K562 (cell line): ENCODE measurements at regions not wholly inside any gene's neighbourhood (a gene's known extent, or its start where the extent isn't known, plus 50 kb on each side); places are given as distances from the start of the nearest gene placed in this dataset.

Experiments
- ATAC-seq: fragments of 200-7000 bp; cut with Tn5 transposase; 3 replicates; pipeline ENCODE4 v1.9.1; 2020; ENCODE audit warnings: moderate library complexity
- BruUV-seq: library from RNA; stranded (reverse); fragments of 400-500 nt; replicated peaks from 2 replicates; lab custom pipeline; 2021; lab: Mats Ljungman, UMichigan
- CTCF ChIA-PET: fragments of 300-600 bp; formaldehyde crosslinking; extraction: SDS; loops from one replicate; lab custom pipeline; 2021; ENCODE audit warnings: low intra/inter-chr PET ratio; lab: Yijun Ruan, JAX
- POLR2A ChIA-PET: fragments of 300-600, 350-650 bp; sonication (Branson Sonifier 250); formaldehyde crosslinking; extraction: SDS; loops from one replicate; lab custom pipeline; 2021; ENCODE audit warnings: antibody characterized with exemption, inconsistent platforms; lab: Yijun Ruan, JAX
- DNase-seq, 4 experiments: peaks; one replicate each; pipeline versions ENCODE4 v3.0.0 to v3.0.0-alpha.2; 2011 to 2018; ENCODE audit warnings: low spot score in 3 of 4, mixed read lengths in 3 of 4; ENCODE audit errors: extremely low read depth in 1 of 4
- FAIRE-seq: peaks from 2 replicates; lab custom pipeline; 2011; peaks lifted over from hg19 to GRCh38; lab: Jason Lieb, UNC
- H2AFZ ChIP-seq: 2 replicates; pipeline ENCODE4 v1.6.0; 2011; ENCODE audit warnings: low read depth, low read length, control low read depth, inconsistent platforms
- H3K27ac ChIP-seq: fragments of 200-600 bp; 3 replicates; pipeline ENCODE4 v1.8.0; 2011; ENCODE audit warnings: low read depth, mild to moderate bottlenecking, control low read depth, inconsistent platforms, low read length, moderate library complexity, mixed read lengths; ENCODE audit errors: extremely low read depth
- H3K27me3 ChIP-seq, 2 experiments: fragments of 300-600 bp in 1 of 2; 2 replicates in 1 of 2; 3 replicates in 1 of 2; pipeline versions ENCODE4 v1.6.0 to v1.8.0; 2011; ENCODE audit warnings: inconsistent platforms in 2 of 2, low read length in 2 of 2, mild to moderate bottlenecking in 1 of 2, mixed read lengths in 1 of 2, moderate library complexity in 1 of 2; ENCODE audit not compliant: control insufficient read depth in 2 of 2, insufficient read depth in 2 of 2
- H3K36me3 ChIP-seq: fragments of 300-600 bp; 3 replicates; pipeline ENCODE4 v1.8.0; 2011; ENCODE audit warnings: mild to moderate bottlenecking, low read length, inconsistent platforms; ENCODE audit not compliant: control insufficient read depth, insufficient read depth
- H3K4me1 ChIP-seq, 2 experiments: fragments of 200-600 bp in 1 of 2; replicated peaks in 1 of 2; 2 replicates in 1 of 2; 3 replicates in 1 of 2; pipeline versions ENCODE4 v1.5.1 to v1.8.0; 2011; ENCODE audit warnings: inconsistent platforms in 2 of 2, low read length in 2 of 2, mild to moderate bottlenecking in 1 of 2, mixed read lengths in 1 of 2, moderate library complexity in 1 of 2; ENCODE audit not compliant: control insufficient read depth in 2 of 2, insufficient read depth in 2 of 2
- H3K4me2 ChIP-seq: 2 replicates; pipeline ENCODE4 v1.6.1; 2011; ENCODE audit warnings: low read length, control low read depth, inconsistent platforms, mixed read lengths; ENCODE audit not compliant: insufficient read depth
- H3K4me3 ChIP-seq: fragments of 200-600 bp; sonication (generic), shearing (Covaris generic); 2 replicates; pipeline ENCODE4 v1.5.1; 2016; ENCODE audit warnings: control low read depth, inconsistent platforms
- H3K79me2 ChIP-seq: fragments of 200-600 bp; 3 replicates; pipeline ENCODE4 v1.8.0; 2011; ENCODE audit warnings: low read length, inconsistent platforms; ENCODE audit not compliant: control insufficient read depth, insufficient read depth
- H3K9ac ChIP-seq, 2 experiments: 2 replicates each; pipeline versions ENCODE4 v1.6.0 to v1.6.1; 2011; ENCODE audit warnings: low read depth in 2 of 2, low read length in 2 of 2, control low read depth in 1 of 2, inconsistent platforms in 1 of 2, mild to moderate bottlenecking in 1 of 2, mixed read lengths in 1 of 2; ENCODE audit not compliant: insufficient read depth in 1 of 2
- H3K9me1 ChIP-seq: one replicate; pipeline ENCODE4 v1.6.0; 2011; ENCODE audit warnings: inconsistent platforms, mild to moderate bottlenecking, low read length, moderate library complexity; ENCODE audit not compliant: control insufficient read depth, insufficient read depth
- H3K9me3 ChIP-seq: replicated peaks from 2 replicates; pipeline ENCODE4 v1.5.1; 2011; ENCODE audit warnings: low read depth, low read length, inconsistent platforms; ENCODE audit not compliant: control insufficient read depth, insufficient read depth
- H4K20me1 ChIP-seq: replicated peaks from 2 replicates; pipeline ENCODE4 v1.6.1; 2011; ENCODE audit warnings: low read length, inconsistent platforms, mixed read lengths; ENCODE audit not compliant: control insufficient read depth, insufficient read depth
- CBX5 ChIP-seq: IDR thresholded peaks from 2 replicates; pipeline ENCODE4 v1.6.1; 2014; ENCODE audit warnings: low read depth, borderline replicate concordance
- GATAD2A ChIP-seq: fragments of 450-650 bp; IDR thresholded peaks from 2 replicates; pipeline ENCODE4 v1.6.1; 2017
- NFIX ChIP-seq: fragments of 250-450 bp; sonication (Bioruptor Pico); IDR thresholded peaks from 2 replicates; pipeline ENCODE4 v1.4.0; 2020; ENCODE audit warnings: low read depth, mild to moderate bottlenecking, moderate library complexity
- OTX1 ChIP-seq: fragments of 450-650 bp; formaldehyde crosslinking; IDR thresholded peaks from 2 replicates; pipeline ENCODE4 v1.4.0; 2022; ENCODE audit warnings: mild to moderate bottlenecking
- PHF8 ChIP-seq: fragments of 200-600 bp; sonication (generic); IDR thresholded peaks from 2 replicates; pipeline ENCODE4 v1.6.1; 2012; ENCODE audit warnings: mixed run types, mild to moderate bottlenecking, inconsistent platforms, low read length, moderate library complexity, borderline replicate concordance
- RBM22 ChIP-seq: fragments of 200-400 bp; formaldehyde crosslinking; IDR thresholded peaks from 2 replicates; pipeline ENCODE4 v1.6.1; 2018; ENCODE audit warnings: low read length, low read depth; ENCODE audit not compliant: poor library complexity, severe bottlenecking
- ZNF584 ChIP-seq: fragments of 200-800 bp; sonication (Bioruptor generic); IDR thresholded peaks from 2 replicates; pipeline ENCODE4 v1.6.1; 2016; ENCODE audit warnings: low read depth, mild to moderate bottlenecking, missing genetic modification characterization, missing compliant biosample characterization
- ZNF668 ChIP-seq: fragments of 250-450 bp; sonication (Bioruptor Pico); IDR thresholded peaks from 2 replicates; pipeline ENCODE4 v1.8.0; 2022; ENCODE audit warnings: mild to moderate bottlenecking, inconsistent platforms
- WGBS: fragments of 100-300 bp; shearing (Covaris generic); methylation state at CpG from one replicate; pipeline ENCODE4 v1.1.6; 2016; ENCODE audit warnings: low coverage, mixed read lengths; ENCODE audit not compliant: insufficient coverage; ENCODE audit errors: missing lambda C conversion rate; 5-methylcytosine and 5-hydroxymethylcytosine counted together
- in situ Hi-C: fragments of 300-500 bp; cut with MboI; formaldehyde crosslinking; loops from 4 replicates; pipeline ENCODE4 v1.15.0; 2018; ENCODE audit warnings: inconsistent platforms, mixed read lengths
- intact Hi-C: fragments of 100-400 bp; cut with micrococcal nuclease; formaldehyde crosslinking; loops from 2 replicates; pipeline ENCODE4 v1.14.2; 2022
- TF ChIP-seq, protein P1 (sequence below), 2 experiments: fragments of 450-650 bp; IDR thresholded peaks; 2 replicates each; pipeline ENCODE4 v1.6.1; 2018; ENCODE audit warnings: mild to moderate bottlenecking in 2 of 2, low read depth in 1 of 2; ENCODE audit not compliant: partially characterized antibody in 2 of 2
- TF ChIP-seq, protein P2 (sequence below): fragments of 250-450 bp; sonication (Bioruptor Pico); IDR thresholded peaks from 2 replicates; pipeline ENCODE4 v1.5.0; 2021; ENCODE audit warnings: mild to moderate bottlenecking, borderline replicate concordance

DNA sequence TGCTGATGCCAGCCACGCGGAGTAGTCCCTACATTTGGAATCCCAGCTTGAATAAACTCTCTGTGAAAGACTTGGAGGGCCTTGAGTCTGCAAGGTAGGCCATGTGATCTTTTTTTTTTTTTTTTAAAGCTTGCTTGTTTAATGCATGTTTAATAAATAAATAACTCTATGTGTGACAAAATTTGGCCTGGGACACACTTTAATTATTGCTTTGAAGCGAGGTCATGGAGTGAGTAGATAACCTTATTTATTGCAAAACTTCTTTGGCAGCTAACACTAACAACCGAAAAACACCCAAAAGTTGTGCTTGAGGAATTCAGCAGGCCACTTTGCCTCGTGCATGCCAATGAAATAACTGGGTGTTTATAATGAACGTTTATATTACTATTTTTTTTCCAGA, 382.2 kb downstream of the FLRT2 start:
- TF ChIP-seq NFIX (CRISPR knock-in tag) (no peak), ZNF668 (CRISPR knock-in tag) (no peak), ZNF584 (CRISPR knock-in tag) (no peak), OTX1 (CRISPR knock-in tag) (no peak), GATAD2A (no peak), CBX5 (no peak), PHF8 (no peak), RBM22 (no peak)
- TF ChIP-seq, protein P1, sequence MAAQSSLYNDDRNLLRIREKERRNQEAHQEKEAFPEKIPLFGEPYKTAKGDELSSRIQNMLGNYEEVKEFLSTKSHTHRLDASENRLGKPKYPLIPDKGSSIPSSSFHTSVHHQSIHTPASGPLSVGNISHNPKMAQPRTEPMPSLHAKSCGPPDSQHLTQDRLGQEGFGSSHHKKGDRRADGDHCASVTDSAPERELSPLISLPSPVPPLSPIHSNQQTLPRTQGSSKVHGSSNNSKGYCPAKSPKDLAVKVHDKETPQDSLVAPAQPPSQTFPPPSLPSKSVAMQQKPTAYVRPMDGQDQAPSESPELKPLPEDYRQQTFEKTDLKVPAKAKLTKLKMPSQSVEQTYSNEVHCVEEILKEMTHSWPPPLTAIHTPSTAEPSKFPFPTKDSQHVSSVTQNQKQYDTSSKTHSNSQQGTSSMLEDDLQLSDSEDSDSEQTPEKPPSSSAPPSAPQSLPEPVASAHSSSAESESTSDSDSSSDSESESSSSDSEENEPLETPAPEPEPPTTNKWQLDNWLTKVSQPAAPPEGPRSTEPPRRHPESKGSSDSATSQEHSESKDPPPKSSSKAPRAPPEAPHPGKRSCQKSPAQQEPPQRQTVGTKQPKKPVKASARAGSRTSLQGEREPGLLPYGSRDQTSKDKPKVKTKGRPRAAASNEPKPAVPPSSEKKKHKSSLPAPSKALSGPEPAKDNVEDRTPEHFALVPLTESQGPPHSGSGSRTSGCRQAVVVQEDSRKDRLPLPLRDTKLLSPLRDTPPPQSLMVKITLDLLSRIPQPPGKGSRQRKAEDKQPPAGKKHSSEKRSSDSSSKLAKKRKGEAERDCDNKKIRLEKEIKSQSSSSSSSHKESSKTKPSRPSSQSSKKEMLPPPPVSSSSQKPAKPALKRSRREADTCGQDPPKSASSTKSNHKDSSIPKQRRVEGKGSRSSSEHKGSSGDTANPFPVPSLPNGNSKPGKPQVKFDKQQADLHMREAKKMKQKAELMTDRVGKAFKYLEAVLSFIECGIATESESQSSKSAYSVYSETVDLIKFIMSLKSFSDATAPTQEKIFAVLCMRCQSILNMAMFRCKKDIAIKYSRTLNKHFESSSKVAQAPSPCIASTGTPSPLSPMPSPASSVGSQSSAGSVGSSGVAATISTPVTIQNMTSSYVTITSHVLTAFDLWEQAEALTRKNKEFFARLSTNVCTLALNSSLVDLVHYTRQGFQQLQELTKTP (IDR thresholded peaks at IDR 0.05; ENCODE audit: low read depth in 1 of 2, partially characterized antibody in 2 of 2), result no peak
- TF ChIP-seq, protein P2, sequence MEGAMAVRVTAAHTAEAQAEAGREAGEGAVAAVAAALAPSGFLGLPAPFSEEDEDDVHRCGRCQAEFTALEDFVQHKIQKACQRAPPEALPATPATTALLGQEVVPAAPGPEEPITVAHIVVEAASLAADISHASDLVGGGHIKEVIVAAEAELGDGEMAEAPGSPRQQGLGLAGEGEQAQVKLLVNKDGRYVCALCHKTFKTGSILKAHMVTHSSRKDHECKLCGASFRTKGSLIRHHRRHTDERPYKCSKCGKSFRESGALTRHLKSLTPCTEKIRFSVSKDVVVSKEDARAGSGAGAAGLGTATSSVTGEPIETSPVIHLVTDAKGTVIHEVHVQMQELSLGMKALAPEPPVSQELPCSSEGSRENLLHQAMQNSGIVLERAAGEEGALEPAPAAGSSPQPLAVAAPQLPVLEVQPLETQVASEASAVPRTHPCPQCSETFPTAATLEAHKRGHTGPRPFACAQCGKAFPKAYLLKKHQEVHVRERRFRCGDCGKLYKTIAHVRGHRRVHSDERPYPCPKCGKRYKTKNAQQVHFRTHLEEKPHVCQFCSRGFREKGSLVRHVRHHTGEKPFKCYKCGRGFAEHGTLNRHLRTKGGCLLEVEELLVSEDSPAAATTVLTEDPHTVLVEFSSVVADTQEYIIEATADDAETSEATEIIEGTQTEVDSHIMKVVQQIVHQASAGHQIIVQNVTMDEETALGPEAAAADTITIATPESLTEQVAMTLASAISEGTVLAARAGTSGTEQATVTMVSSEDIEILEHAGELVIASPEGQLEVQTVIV (CRISPR knock-in tag), result no peak
- TF ChIP-seq, all 486 proteins: peak for 0
- H3K4me3 ChIP-seq, result no peak overlapping the region
- H3K4me2 ChIP-seq, result no peak overlapping the region
- no peak overlapping the region for H3K27ac ChIP-seq
- no peak overlapping the region for H2AFZ ChIP-seq
- no peaks in the 10 kb centered on the region for H3K36me3 ChIP-seq
- CTCF ChIA-PET, result no interaction called here
- FAIRE-seq (no peak), ATAC-seq (no peak), DNase-seq (no peak)
- BruUV-seq, result no TSS peak
- no peaks in the 10 kb centered on the region for H3K9me1 ChIP-seq
- 0% methylated on average over 4 of the region's 6 CpGs for WGBS
- no peaks in the 10 kb centered on the region for H3K27me3 ChIP-seq
- no peaks in the 10 kb centered on the region for H4K20me1 ChIP-seq
- POLR2A ChIA-PET, result no interaction called here
- no peak overlapping the region for H3K9ac ChIP-seq
- no peaks in the 10 kb centered on the region for H3K79me2 ChIP-seq
- in situ Hi-C loops (no loop called here), intact Hi-C loops (no loop called here)
- no peaks in the 10 kb centered on the region for H3K9me3 ChIP-seq
- H3K4me1 ChIP-seq, result no peaks in the 10 kb centered on the region
